ENCODE measurements at regions not wholly inside any gene's neighbourhood (a gene's known extent, or its start where the extent isn't known, plus 50 kb on each side); places are given as distances from the start of the nearest gene placed in this dataset.
"Not testable (repeated sequence)": the region's sequence is repeated elsewhere in the genome, so short reads cannot be mapped to it uniquely, and the experiment has no call there.

GRCh38 chr5:101271416-101271815 lies 368.3 kb upstream of the ST8SIA4 start:
- no peaks in the 10 kb centered on the region for H3K4me1 Mint-ChIP-seq
- no peaks in the 10 kb centered on the region for H3K9me3 Mint-ChIP-seq
- H3K27ac Mint-ChIP-seq, result no peak overlapping the region
- no peaks in the 10 kb centered on the region for H3K27me3 Mint-ChIP-seq (ENCODE audit: low read depth)
- no peak overlapping the region for H3K4me3 Mint-ChIP-seq
- H3K36me3 Mint-ChIP-seq (ENCODE audit: low read depth), result no peaks in the 10 kb centered on the region
- no peak for TF ChIP-seq CTCF (IDR thresholded peaks at IDR 0.05; ENCODE audit: unreplicated experiment in 3 of 3)

GRCh38 chr5:101260857-101261256 lies 357.8 kb upstream of the ST8SIA4 start:
- Mint-ChIP-seq H3K27me3 (ENCODE audit: low read depth) (no peaks in the 10 kb centered on the region), H3K4me1 (no peaks in the 10 kb centered on the region), H3K9me3 (peaks cover 7% of the 10 kb centered on the region), H3K27ac (no peak overlapping the region), H3K4me3 (no peak overlapping the region), H3K36me3 (ENCODE audit: low read depth) (no peaks in the 10 kb centered on the region)
- TF ChIP-seq CTCF (IDR thresholded peaks at IDR 0.05; ENCODE audit: unreplicated experiment in 3 of 3), result no peak

GRCh38 chr5:101253096-101253495 lies 350.0 kb upstream of the ST8SIA4 start:
- H3K4me3 Mint-ChIP-seq, result no peak overlapping the region
- H3K4me1 Mint-ChIP-seq, result no peaks in the 10 kb centered on the region
- H3K9me3 Mint-ChIP-seq, result no peaks in the 10 kb centered on the region
- H3K27ac Mint-ChIP-seq, result no peak overlapping the region
- TF ChIP-seq CTCF (IDR thresholded peaks at IDR 0.05; ENCODE audit: unreplicated experiment in 3 of 3), result no peak
- no peaks in the 10 kb centered on the region for H3K36me3 Mint-ChIP-seq (ENCODE audit: low read depth)
- no peaks in the 10 kb centered on the region for H3K27me3 Mint-ChIP-seq (ENCODE audit: low read depth)

GRCh38 chr5:101244621-101245020 lies 341.5 kb upstream of the ST8SIA4 start:
- no peak for TF ChIP-seq CTCF (IDR thresholded peaks at IDR 0.05; ENCODE audit: unreplicated experiment in 3 of 3)
- no peaks in the 10 kb centered on the region for H3K27me3 Mint-ChIP-seq (ENCODE audit: low read depth)
- no peaks in the 10 kb centered on the region for H3K36me3 Mint-ChIP-seq (ENCODE audit: low read depth)
- H3K27ac Mint-ChIP-seq, result no peak overlapping the region
- H3K4me1 Mint-ChIP-seq, result no peaks in the 10 kb centered on the region
- no peak overlapping the region for H3K4me3 Mint-ChIP-seq
- peaks cover 9% of the 10 kb centered on the region for H3K9me3 Mint-ChIP-seq

GRCh38 chr5:101212942-101213514 lies 309.9 kb upstream of the ST8SIA4 start:
- H3K36me3 Mint-ChIP-seq (ENCODE audit: low read depth), result no peaks in the 10 kb centered on the region
- H3K27ac Mint-ChIP-seq, result no peak overlapping the region
- no peaks in the 10 kb centered on the region for H3K27me3 Mint-ChIP-seq (ENCODE audit: low read depth)
- peaks cover 4% of the 10 kb centered on the region for H3K9me3 Mint-ChIP-seq
- no peak overlapping the region for H3K4me3 Mint-ChIP-seq
- no peaks in the 10 kb centered on the region for H3K4me1 Mint-ChIP-seq
- no peak for TF ChIP-seq CTCF (IDR thresholded peaks at IDR 0.05; ENCODE audit: unreplicated experiment in 3 of 3)

- peaks cover 4% of the 10 kb centered on the region for H3K9me3 Mint-ChIP-seq
- no peaks in the 10 kb centered on the region for H3K36me3 Mint-ChIP-seq (ENCODE audit: low read depth)
- no peak overlapping the region for H3K4me3 Mint-ChIP-seq
- H3K27me3 Mint-ChIP-seq (ENCODE audit: low read depth), result no peaks in the 10 kb centered on the region
- H3K4me1 Mint-ChIP-seq, result no peaks in the 10 kb centered on the region
- H3K27ac Mint-ChIP-seq, result no peak overlapping the region
- no peak for TF ChIP-seq CTCF (IDR thresholded peaks at IDR 0.05; ENCODE audit: unreplicated experiment in 3 of 3)
These were observed 303.5 kb upstream of the ST8SIA4 start for GRCh38 chr5:101206534-101206933.

- not testable (repeated sequence) for H3K36me3 Mint-ChIP-seq (ENCODE audit: low read depth); H3K9me3 Mint-ChIP-seq; H3K27ac Mint-ChIP-seq; H3K4me3 Mint-ChIP-seq; H3K4me1 Mint-ChIP-seq; H3K27me3 Mint-ChIP-seq (ENCODE audit: low read depth)
These were observed 302.0 kb upstream of the ST8SIA4 start for GRCh38 chr5:101205065-101205464.

GRCh38 chr5:101180365-101180764 lies 277.3 kb upstream of the ST8SIA4 start:
- H3K4me1 Mint-ChIP-seq; H3K4me3 Mint-ChIP-seq; H3K9me3 Mint-ChIP-seq; H3K27me3 Mint-ChIP-seq (ENCODE audit: low read depth); H3K36me3 Mint-ChIP-seq (ENCODE audit: low read depth); H3K27ac Mint-ChIP-seq: not testable (repeated sequence)
